Lower lobe of right lung (tissue), 2 donors: ENCODE measurements at regions not wholly inside any gene's neighbourhood (a gene's known extent, or its start where the extent isn't known, plus 50 kb on each side); places are given as distances from the start of the nearest gene placed in this dataset.

ENCODE experiments used
- ATAC-seq, 2 donors: fragments of 200-7000 bp; cut with Tn5 transposase; one replicate each; pipeline ENCODE4 v1.9.1; 2020 to 2022; ENCODE audit warnings: mild to moderate bottlenecking in 2 of 2, moderate library complexity in 2 of 2
- DNase-seq: peaks from one replicate; pipeline ENCODE4 v3.0.0-alpha.2; 2020
- H3K27ac ChIP-seq: fragments of 200-600 bp; one replicate; pipeline ENCODE4 v1.8.0; 2022
- H3K27me3 ChIP-seq: fragments of 200-600 bp; one replicate; pipeline ENCODE4 v1.8.0; 2022; ENCODE audit warnings: low read depth
- H3K36me3 ChIP-seq: fragments of 200-600 bp; one replicate; pipeline ENCODE4 v1.8.0; 2022; ENCODE audit warnings: mild to moderate bottlenecking
- H3K4me1 ChIP-seq: fragments of 200-600 bp; one replicate; pipeline ENCODE4 v1.8.0; 2022
- H3K4me3 ChIP-seq: fragments of 200-600 bp; one replicate; pipeline ENCODE4 v1.8.0; 2022; ENCODE audit warnings: mild to moderate bottlenecking
- H3K9me3 ChIP-seq: fragments of 200-600 bp; one replicate; pipeline ENCODE4 v1.8.0; 2022
- CTCF ChIP-seq: fragments of 200-600 bp; IDR thresholded peaks from one replicate; pipeline ENCODE4 v1.8.0; 2022; ENCODE audit warnings: antibody characterized with exemption, mild to moderate bottlenecking
- intact Hi-C: fragments of 100-400 bp; cut with DNase I; formaldehyde crosslinking; loops from one replicate; pipeline ENCODE4 v1.11.0; 2022
- donor health status: DM: no; HTN: yes; CAD: no; lungs with severe emphysema.

- intact Hi-C loops, result no loop called here
- no peak overlapping the region for H3K4me3 ChIP-seq
- TF ChIP-seq CTCF, result no peak
These were observed 109.1 kb upstream of the BCAT1 start for GRCh38 chr12:25058012-25058411.

GRCh38 chr12:25056486-25057130 lies 107.7 kb upstream of the BCAT1 start:
- intact Hi-C loops, result no loop called here
- Histone ChIP-seq H3K27me3 (no peaks in the 10 kb centered on the region), H3K4me1 (peaks cover 21% of the 10 kb centered on the region), H3K4me3 (no peak overlapping the region), H3K9me3 (no peaks in the 10 kb centered on the region), H3K27ac (no peak overlapping the region), H3K36me3 (no peaks in the 10 kb centered on the region)
- no peak for TF ChIP-seq CTCF
- DNase-seq, result no peak
- ATAC-seq, result no peak

More at GRCh38 chr12:25058012-25058411, 109.1 kb upstream of the BCAT1 start:
- DNase-seq, result no peak
- Histone ChIP-seq H3K27ac (no peak overlapping the region), H3K36me3 (no peaks in the 10 kb centered on the region), H3K9me3 (no peaks in the 10 kb centered on the region), H3K27me3 (no peaks in the 10 kb centered on the region), H3K4me1 (peaks cover 8% of the 10 kb centered on the region)
- no peak for ATAC-seq

- Histone ChIP-seq H3K4me3 (no peak overlapping the region), H3K27ac (no peak overlapping the region), H3K36me3 (no peaks in the 10 kb centered on the region), H3K4me1 (peaks cover 26% of the 10 kb centered on the region), H3K9me3 (no peaks in the 10 kb centered on the region), H3K27me3 (no peaks in the 10 kb centered on the region)
- intact Hi-C loops, result no loop called here
- TF ChIP-seq CTCF, result no peak
- ATAC-seq, result no peak
- no peak for DNase-seq
These were observed 107.1 kb upstream of the BCAT1 start for GRCh38 chr12:25056011-25056410.

- Histone ChIP-seq H3K9me3 (no peaks in the 10 kb centered on the region), H3K4me3 (peak overlapping the region; percentile 52), H3K27me3 (no peaks in the 10 kb centered on the region), H3K4me1 (peaks cover 28% of the 10 kb centered on the region), H3K27ac (no peak overlapping the region), H3K36me3 (no peaks in the 10 kb centered on the region)
- no peak for TF ChIP-seq CTCF
- intact Hi-C loops, result no loop called here
- DNase-seq, result no peak
- ATAC-seq, result no peak
These were observed 105.9 kb upstream of the BCAT1 start for GRCh38 chr12:25054783-25055144.

- ATAC-seq (no peak), DNase-seq (no peak)
- no peak for TF ChIP-seq CTCF
- Histone ChIP-seq H3K9me3 (no peaks in the 10 kb centered on the region), H3K4me1 (peaks cover 28% of the 10 kb centered on the region), H3K27ac (peak overlapping the region; percentile 83), H3K27me3 (no peaks in the 10 kb centered on the region), H3K36me3 (no peaks in the 10 kb centered on the region), H3K4me3 (peak overlapping the region; percentile 52)
- intact Hi-C loops, result no loop called here
These were observed 105.3 kb upstream of the BCAT1 start for GRCh38 chr12:25054076-25054782.
